ENCODE measurements at regions not wholly inside any gene's neighbourhood (a gene's known extent, or its start where the extent isn't known, plus 50 kb on each side); places are given as distances from the start of the nearest gene placed in this dataset.

DNA sequence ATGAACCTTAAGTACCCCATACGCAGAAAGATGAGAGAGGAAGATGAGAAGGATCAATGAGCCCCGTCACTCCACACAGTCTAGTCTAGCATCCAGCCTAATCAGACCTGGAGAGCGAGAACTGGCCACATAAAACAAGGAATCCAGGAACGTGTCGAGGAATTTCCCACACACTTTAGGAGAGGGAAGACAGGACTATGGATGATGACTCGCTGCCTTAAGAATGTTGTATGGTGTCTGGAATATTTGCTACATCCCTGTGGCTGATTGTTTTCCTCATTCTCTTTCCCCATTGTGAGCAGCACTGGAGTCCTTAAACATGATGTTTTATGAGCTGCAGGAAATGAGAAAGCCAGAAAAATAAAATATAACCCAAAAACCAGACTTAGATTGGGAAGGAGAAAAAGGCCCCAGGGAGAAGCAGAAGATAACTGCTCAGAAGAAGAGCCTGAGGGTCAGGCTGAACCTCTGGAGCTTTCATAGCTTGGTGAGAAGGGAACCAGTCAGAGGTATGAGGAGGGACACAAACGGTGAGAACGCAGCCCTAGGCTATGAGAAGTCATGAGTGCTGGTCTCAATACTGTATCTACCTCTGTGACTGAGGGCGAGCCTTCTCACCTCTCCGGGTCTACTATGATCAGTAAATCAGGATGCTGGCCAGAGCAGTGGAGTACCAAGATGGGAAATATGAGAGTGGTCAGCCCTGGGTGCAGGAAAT, 139.5 kb upstream of the NOCT start:
- no peak for TF ChIP-seq POLR2AphosphoS5 (IDR thresholded peaks at IDR 0.05; ENCODE audit: low read depth, low read length)
- TF ChIP-seq, protein P1, sequence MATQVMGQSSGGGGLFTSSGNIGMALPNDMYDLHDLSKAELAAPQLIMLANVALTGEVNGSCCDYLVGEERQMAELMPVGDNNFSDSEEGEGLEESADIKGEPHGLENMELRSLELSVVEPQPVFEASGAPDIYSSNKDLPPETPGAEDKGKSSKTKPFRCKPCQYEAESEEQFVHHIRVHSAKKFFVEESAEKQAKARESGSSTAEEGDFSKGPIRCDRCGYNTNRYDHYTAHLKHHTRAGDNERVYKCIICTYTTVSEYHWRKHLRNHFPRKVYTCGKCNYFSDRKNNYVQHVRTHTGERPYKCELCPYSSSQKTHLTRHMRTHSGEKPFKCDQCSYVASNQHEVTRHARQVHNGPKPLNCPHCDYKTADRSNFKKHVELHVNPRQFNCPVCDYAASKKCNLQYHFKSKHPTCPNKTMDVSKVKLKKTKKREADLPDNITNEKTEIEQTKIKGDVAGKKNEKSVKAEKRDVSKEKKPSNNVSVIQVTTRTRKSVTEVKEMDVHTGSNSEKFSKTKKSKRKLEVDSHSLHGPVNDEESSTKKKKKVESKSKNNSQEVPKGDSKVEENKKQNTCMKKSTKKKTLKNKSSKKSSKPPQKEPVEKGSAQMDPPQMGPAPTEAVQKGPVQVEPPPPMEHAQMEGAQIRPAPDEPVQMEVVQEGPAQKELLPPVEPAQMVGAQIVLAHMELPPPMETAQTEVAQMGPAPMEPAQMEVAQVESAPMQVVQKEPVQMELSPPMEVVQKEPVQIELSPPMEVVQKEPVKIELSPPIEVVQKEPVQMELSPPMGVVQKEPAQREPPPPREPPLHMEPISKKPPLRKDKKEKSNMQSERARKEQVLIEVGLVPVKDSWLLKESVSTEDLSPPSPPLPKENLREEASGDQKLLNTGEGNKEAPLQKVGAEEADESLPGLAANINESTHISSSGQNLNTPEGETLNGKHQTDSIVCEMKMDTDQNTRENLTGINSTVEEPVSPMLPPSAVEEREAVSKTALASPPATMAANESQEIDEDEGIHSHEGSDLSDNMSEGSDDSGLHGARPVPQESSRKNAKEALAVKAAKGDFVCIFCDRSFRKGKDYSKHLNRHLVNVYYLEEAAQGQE (IDR thresholded peaks at IDR 0.05; ENCODE audit: insufficient read depth in 1 of 2, low read depth in 2 of 2, low read length in 2 of 2), result no peak

Data from PFSK-1 (cell line).